Common myeloid progenitor, CD34-positive (primary cell): ENCODE measurements at regions not wholly inside any gene's neighbourhood (a gene's known extent, or its start where the extent isn't known, plus 50 kb on each side); places are given as distances from the start of the nearest gene placed in this dataset.

Experiments used
- CTCF ChIA-PET: fragments of 350-600 bp; sonication (Branson Sonifier 250); formaldehyde crosslinking; loops from one replicate; lab custom pipeline; 2021; ENCODE audit warnings: antibody characterized with exemption; lab: Charles Lee
- POLR2A ChIA-PET: fragments of 350-600 bp; sonication (Branson Sonifier 250); formaldehyde crosslinking; loops from one replicate; lab custom pipeline; 2021; ENCODE audit warnings: antibody characterized with exemption; lab: Charles Lee
- DNase-seq, 3 donors: peaks; one replicate each; pipeline versions ENCODE4 v3.0.0 to v3.0.0-alpha.2; 2013
- H3K27ac ChIP-seq, 2 experiments: 1 replicate in 1 of 2; 2 replicates in 1 of 2; pipeline ENCODE4 v1.7.0; 2013; ENCODE audit warnings: inconsistent platforms in 2 of 2, low read length in 2 of 2, mild to moderate bottlenecking in 2 of 2, low read depth in 1 of 2, moderate library complexity in 1 of 2; ENCODE audit not compliant: severe bottlenecking in 2 of 2, insufficient read depth in 1 of 2, poor library complexity in 1 of 2
- H3K27me3 ChIP-seq, 5 experiments: replicated peaks in 2 of 5; 1 replicate in 3 of 5; 2 replicates in 2 of 5; pipeline versions ENCODE4 v1.6.1 to v1.7.0; 2013; ENCODE audit warnings: low read length in 4 of 5, mild to moderate bottlenecking in 2 of 5, moderate library complexity in 2 of 5, inconsistent platforms in 1 of 5; ENCODE audit not compliant: insufficient read depth in 5 of 5, control insufficient read depth in 4 of 5
- H3K36me3 ChIP-seq, 4 experiments: 1 replicate in 2 of 4; 2 replicates in 2 of 4; pipeline versions ENCODE4 v1.6.1 to v1.7.0; 2013; ENCODE audit warnings: low read length in 3 of 4, control low read depth in 1 of 4, mild to moderate bottlenecking in 1 of 4; ENCODE audit not compliant: control insufficient read depth in 4 of 4, insufficient read depth in 4 of 4
- H3K4me1 ChIP-seq, 4 experiments: 1 replicate in 3 of 4; 2 replicates in 1 of 4; pipeline versions ENCODE4 v1.6.1 to v1.7.1; 2013; ENCODE audit warnings: low read length in 3 of 4, mild to moderate bottlenecking in 3 of 4, control low read depth in 1 of 4, inconsistent platforms in 1 of 4, moderate library complexity in 1 of 4; ENCODE audit not compliant: control insufficient read depth in 4 of 4, insufficient read depth in 4 of 4; ENCODE audit errors: control extremely low read depth in 1 of 4
- H3K4me3 ChIP-seq, 7 experiments: 1 replicate in 4 of 7; 2 replicates in 3 of 7; pipeline versions ENCODE4 v1.5.1 to v1.7.0; 2013; ENCODE audit warnings: mild to moderate bottlenecking in 7 of 7, low read length in 6 of 7, moderate library complexity in 6 of 7, inconsistent platforms in 2 of 7, low read depth in 2 of 7, control low read depth in 1 of 7; ENCODE audit not compliant: insufficient read depth in 4 of 7, control insufficient read depth in 1 of 7; ENCODE audit errors: extremely low read depth in 1 of 7
- H3K9me3 ChIP-seq, 5 experiments: 1 replicate in 4 of 5; 2 replicates in 1 of 5; pipeline versions ENCODE4 v1.6.1 to v1.7.1; 2013; ENCODE audit warnings: low read length in 4 of 5, mild to moderate bottlenecking in 2 of 5, inconsistent platforms in 1 of 5, low read depth in 1 of 5, moderate library complexity in 1 of 5; ENCODE audit not compliant: control insufficient read depth in 4 of 5, insufficient read depth in 2 of 5; ENCODE audit errors: control extremely low read depth in 1 of 5
- WGBS: methylation state at CpG from one replicate; pipeline ENCODE4 v1.1.5; 2013; ENCODE audit not compliant: insufficient coverage; 5-methylcytosine and 5-hydroxymethylcytosine counted together

- no peaks in the 10 kb centered on the region for H3K9me3 ChIP-seq
- ChIA-PET CTCF (no interaction called here), POLR2A (no interaction called here)
- no peaks in the 10 kb centered on the region for H3K36me3 ChIP-seq
- DNase-seq, result no peak
- 100% methylated on average over 5 of the region's 6 CpGs for WGBS
- H3K27ac ChIP-seq, result no peak overlapping the region
- H3K27me3 ChIP-seq, result no peaks in the 10 kb centered on the region
- H3K4me3 ChIP-seq, result no peak overlapping the region
- H3K4me1 ChIP-seq, result no peaks in the 10 kb centered on the region
Measured at GRCh38 chr21:31456201-31456600, 112.1 kb upstream of the TIAM1 start.

GRCh38 chr21:31455506-31455905 is 111.4 kb upstream of the TIAM1 start:
- Histone ChIP-seq H3K36me3 (no peaks in the 10 kb centered on the region), H3K4me1 (no peaks in the 10 kb centered on the region), H3K27me3 (no peaks in the 10 kb centered on the region), H3K9me3 (no peaks in the 10 kb centered on the region), H3K4me3 (no peak overlapping the region), H3K27ac (no peak overlapping the region)
- WGBS, result 100% methylated on average over 2 of the region's 4 CpGs
- POLR2A ChIA-PET, result no interaction called here
- DNase-seq, result no peak
- CTCF ChIA-PET, result no interaction called here

- Histone ChIP-seq H3K27me3 (no peaks in the 10 kb centered on the region), H3K27ac (no peak overlapping the region), H3K4me1 (peaks cover 3 to 22% (median 7%) of the 10 kb centered on the region in 4 experiments), H3K9me3 (no peaks in the 10 kb centered on the region), H3K4me3 (no peak overlapping the region), H3K36me3 (no peaks in the 10 kb centered on the region)
- WGBS, result 98% methylated on average over 5 of the region's 9 CpGs
- DNase-seq, result no peak
- CTCF ChIA-PET, result interaction anchor here (0.7 kb wide), 1 partner anchor 27 kb away, joined by 3 read pairs; no protein-coding TSS in a partner anchor
- POLR2A ChIA-PET, result interaction anchor here (0.6 kb wide), 2 partner anchors 64 to 382 kb away, joined by 3 to 4 read pairs; no protein-coding TSS in a partner anchor
Measured at GRCh38 chr21:31450980-31451379, 106.9 kb upstream of the TIAM1 start.

- H3K4me3 ChIP-seq, result no peak overlapping the region
- no peak overlapping the region for H3K27ac ChIP-seq
- H3K27me3 ChIP-seq, result no peaks in the 10 kb centered on the region
- CTCF ChIA-PET, result interaction anchor here (0.7 kb wide), 1 partner anchor 28 kb away, joined by 3 read pairs; no protein-coding TSS in a partner anchor
- no peaks in the 10 kb centered on the region for H3K9me3 ChIP-seq
- DNase-seq, result no peak
- H3K36me3 ChIP-seq, result no peaks in the 10 kb centered on the region
- 97% methylated on average over 11 of the region's 11 CpGs for WGBS
- peaks cover 3 to 29% (median 7%) of the 10 kb centered on the region in 4 experiments for H3K4me1 ChIP-seq
- POLR2A ChIA-PET, result no interaction called here
Measured at GRCh38 chr21:31449921-31450535, 106.0 kb upstream of the TIAM1 start.

GRCh38 chr21:31448496-31448895 is 104.4 kb upstream of the TIAM1 start:
- 50% methylated on average over 2 of the region's 3 CpGs for WGBS
- ChIA-PET POLR2A (no interaction called here), CTCF (no interaction called here)
- DNase-seq, result peak in 2 of 3 donors; percentile 42 to 43
- no peaks in the 10 kb centered on the region for H3K36me3 ChIP-seq
- H3K9me3 ChIP-seq, result no peaks in the 10 kb centered on the region
- no peak overlapping the region for H3K27ac ChIP-seq
- peaks cover 6 to 43% (median 17%) of the 10 kb centered on the region in 4 experiments for H3K4me1 ChIP-seq
- H3K27me3 ChIP-seq, result no peaks in the 10 kb centered on the region
- H3K4me3 ChIP-seq, result no peak overlapping the region

GRCh38 chr21:31447505-31447904 is 103.4 kb upstream of the TIAM1 start:
- 67% methylated on average over 3 of the region's 3 CpGs for WGBS
- Histone ChIP-seq H3K27me3 (no peaks in the 10 kb centered on the region), H3K36me3 (no peaks in the 10 kb centered on the region), H3K4me3 (no peak overlapping the region), H3K27ac (no peak overlapping the region), H3K9me3 (no peaks in the 10 kb centered on the region), H3K4me1 (peaks cover 6 to 52% (median 17%) of the 10 kb centered on the region in 4 experiments)
- CTCF ChIA-PET, result no interaction called here
- DNase-seq, result no peak
- POLR2A ChIA-PET, result no interaction called here

- H3K9me3 ChIP-seq, result peaks cover 0 to 8% (median 5%) of the 10 kb centered on the region in 5 experiments
- 3% methylated on average over 5 of the region's 8 CpGs for WGBS
- POLR2A ChIA-PET, result no interaction called here
Measured at GRCh38 chr21:31446226-31446855, 102.3 kb upstream of the TIAM1 start.

More at GRCh38 chr21:31446226-31446855, 102.3 kb upstream of the TIAM1 start:
- H3K27me3 ChIP-seq, result no peaks in the 10 kb centered on the region
- CTCF ChIA-PET, result no interaction called here
- H3K27ac ChIP-seq, result no peak overlapping the region
- peak; percentile 20 to 92 (median 87) for DNase-seq
- peak overlapping the region in 2 of 7 experiments; percentile 5 for H3K4me3 ChIP-seq
- no peaks in the 10 kb centered on the region for H3K36me3 ChIP-seq
- peaks cover 6 to 52% (median 17%) of the 10 kb centered on the region in 4 experiments for H3K4me1 ChIP-seq
